Astrocyte of the spinal cord (primary cell): ENCODE measurements at regions not wholly inside any gene's neighbourhood (a gene's known extent, or its start where the extent isn't known, plus 50 kb on each side); places are given as distances from the start of the nearest gene placed in this dataset.
A peak's percentile ranks its signal among the peaks of the same experiment; 100 is the strongest.

Experiments used
- DNase-seq: peaks from one replicate; pipeline ENCODE4 v3.0.0; 2011; ENCODE audit warnings: low read depth, low spot score
- H3K4me3 ChIP-seq: 2 replicates; pipeline ENCODE4 v1.5.1; 2011; ENCODE audit warnings: low read depth, mild to moderate bottlenecking, low read length, moderate library complexity
- in situ Hi-C: cut with HindIII; loops from 2 replicates; pipeline ENCODE4 v1.10.0; 2017; ENCODE audit warnings: low sequenced_read_pairs
- TF ChIP-seq, protein P1 (sequence below): IDR thresholded peaks from 2 replicates; pipeline ENCODE4 v1.5.1; 2012; ENCODE audit warnings: low read depth, mild to moderate bottlenecking, low read length, inconsistent platforms

DNA sequence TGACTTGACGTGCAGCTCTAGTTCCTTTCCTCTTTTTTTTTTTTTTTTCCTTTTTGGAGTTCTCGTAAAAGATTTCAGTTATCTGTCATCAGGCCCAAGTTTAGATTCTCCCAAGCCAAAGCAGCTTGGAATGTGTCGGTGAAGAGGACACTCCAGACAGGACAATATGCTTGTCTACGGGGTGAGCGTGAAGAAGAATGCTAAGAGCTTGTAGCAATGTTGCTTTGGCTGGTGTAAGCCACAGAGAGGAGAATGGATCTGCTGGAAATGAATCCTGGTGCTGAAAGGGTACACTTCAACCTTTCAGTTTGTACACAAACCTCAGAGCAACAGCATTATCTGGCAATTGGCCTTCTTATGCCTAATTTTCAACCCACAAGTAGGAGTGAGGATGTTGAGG lies 92.4 kb downstream of the ISL1 start:
- in situ Hi-C loops: no loop called here
- TF ChIP-seq, protein P1, sequence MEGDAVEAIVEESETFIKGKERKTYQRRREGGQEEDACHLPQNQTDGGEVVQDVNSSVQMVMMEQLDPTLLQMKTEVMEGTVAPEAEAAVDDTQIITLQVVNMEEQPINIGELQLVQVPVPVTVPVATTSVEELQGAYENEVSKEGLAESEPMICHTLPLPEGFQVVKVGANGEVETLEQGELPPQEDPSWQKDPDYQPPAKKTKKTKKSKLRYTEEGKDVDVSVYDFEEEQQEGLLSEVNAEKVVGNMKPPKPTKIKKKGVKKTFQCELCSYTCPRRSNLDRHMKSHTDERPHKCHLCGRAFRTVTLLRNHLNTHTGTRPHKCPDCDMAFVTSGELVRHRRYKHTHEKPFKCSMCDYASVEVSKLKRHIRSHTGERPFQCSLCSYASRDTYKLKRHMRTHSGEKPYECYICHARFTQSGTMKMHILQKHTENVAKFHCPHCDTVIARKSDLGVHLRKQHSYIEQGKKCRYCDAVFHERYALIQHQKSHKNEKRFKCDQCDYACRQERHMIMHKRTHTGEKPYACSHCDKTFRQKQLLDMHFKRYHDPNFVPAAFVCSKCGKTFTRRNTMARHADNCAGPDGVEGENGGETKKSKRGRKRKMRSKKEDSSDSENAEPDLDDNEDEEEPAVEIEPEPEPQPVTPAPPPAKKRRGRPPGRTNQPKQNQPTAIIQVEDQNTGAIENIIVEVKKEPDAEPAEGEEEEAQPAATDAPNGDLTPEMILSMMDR: no peak
- no peak overlapping the region for H3K4me3 ChIP-seq
- DNase-seq: no peak

DNA sequence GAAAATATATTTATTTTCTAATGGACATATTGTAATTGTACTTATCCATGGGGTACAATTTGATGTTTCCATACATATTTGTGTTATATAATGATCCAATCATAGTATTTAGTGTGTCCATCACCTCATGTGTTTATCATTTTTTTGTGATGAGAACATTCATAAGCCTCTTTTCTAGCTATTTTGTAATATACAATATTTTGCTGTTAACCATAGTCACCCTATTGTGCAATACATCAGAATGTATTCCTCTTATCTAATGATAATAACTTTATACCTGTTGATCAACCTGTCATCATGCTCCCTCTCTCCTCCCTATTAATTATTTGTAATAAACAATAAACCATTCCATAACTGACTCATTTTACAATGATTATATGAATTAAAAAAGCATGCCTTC lies 93.2 kb downstream of the ISL1 start:
- no peak overlapping the region for H3K4me3 ChIP-seq
- TF ChIP-seq, protein P1: no peak
- in situ Hi-C loops: no loop called here
- DNase-seq: no peak

DNA sequence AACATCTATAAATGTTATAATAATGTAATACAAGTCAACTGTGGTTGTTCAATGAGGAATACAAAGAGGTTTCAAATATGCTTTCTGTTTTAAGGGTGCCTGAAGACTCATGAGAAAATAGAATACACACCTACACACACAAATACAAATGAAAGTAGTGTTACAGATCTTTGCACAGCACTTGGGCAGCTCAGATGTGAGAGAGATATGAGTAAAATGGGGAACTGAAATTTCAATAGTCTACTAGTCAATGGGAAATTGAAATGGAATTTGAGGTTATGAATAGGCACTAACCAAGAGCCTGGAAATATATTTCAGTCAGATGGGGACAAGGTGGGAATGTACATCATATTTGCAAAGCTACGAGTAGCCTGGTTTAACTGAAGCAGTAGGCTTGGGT lies 96.6 kb downstream of the ISL1 start:
- H3K4me3 ChIP-seq: no peak overlapping the region
- no peak for DNase-seq
- in situ Hi-C loops: no loop called here
- TF ChIP-seq, protein P1: no peak

DNA sequence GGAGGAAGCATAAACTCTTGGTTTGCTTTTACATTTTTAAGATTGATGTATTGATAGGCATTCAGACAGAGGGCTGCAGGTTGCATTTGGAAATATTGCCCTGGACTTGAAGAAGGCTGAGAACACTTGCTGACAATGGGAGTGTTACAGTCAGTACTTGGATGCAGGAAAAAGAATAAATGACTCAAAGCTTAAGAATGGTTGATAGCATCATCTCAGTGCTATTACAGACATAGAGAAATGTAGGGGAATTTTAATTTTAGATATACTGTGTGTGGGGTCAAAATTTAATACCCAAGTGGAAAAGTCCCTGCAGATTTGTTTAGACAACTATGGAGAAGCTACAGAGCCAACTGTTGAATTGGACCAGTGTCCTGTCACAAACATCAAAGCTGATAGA lies 101.1 kb downstream of the ISL1 start:
- TF ChIP-seq, protein P1: no peak
- in situ Hi-C loops: no loop called here
- peak; percentile 5 for DNase-seq
- no peak overlapping the region for H3K4me3 ChIP-seq

DNA sequence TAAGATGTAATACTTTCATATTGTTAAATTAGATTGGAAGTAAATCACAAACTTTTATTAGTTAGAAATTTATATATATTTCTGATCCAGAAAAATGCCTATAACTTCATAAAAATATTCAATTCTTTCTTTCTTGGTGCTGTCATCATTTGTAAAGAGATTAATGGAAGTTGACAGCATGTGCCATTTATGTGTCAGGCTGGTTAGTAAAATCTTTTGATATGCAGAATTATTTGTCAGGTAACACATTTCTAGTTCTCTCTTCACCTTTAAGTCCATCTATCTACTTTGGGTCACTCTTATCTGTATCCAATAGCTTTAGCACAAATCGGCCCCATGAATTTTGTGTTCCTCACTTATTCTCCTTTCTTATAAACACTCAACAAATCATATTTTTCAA lies 102.9 kb downstream of the ISL1 start:
- in situ Hi-C loops: no loop called here
- H3K4me3 ChIP-seq: no peak overlapping the region
- DNase-seq: no peak
- TF ChIP-seq, protein P1: no peak

DNA sequence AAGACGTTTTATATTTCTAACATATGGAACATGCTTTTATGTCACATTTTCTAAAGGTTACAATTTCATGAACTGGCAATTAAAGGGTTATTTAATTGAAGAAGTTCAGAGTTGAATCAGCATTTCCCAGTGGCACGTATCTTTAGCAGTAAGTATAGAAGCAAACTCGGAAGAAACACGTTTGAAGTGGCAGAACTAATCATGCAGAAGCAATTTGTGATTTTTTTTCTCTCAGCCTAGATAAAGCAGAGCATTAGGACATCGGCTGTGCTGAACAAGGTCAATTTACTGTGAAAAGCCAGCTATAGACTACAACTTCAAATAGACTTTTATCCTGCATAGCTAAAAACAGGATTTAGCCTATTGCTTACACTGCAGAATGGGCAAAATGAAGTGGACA lies 104.7 kb downstream of the ISL1 start:
- TF ChIP-seq, protein P1: no peak
- no peak for DNase-seq
- in situ Hi-C loops: no loop called here
- no peak overlapping the region for H3K4me3 ChIP-seq
